DMS 273 treated with DMSO at 0.1 percent for 48 hours (cell line): ENCODE measurements at regions not wholly inside any gene's neighbourhood (a gene's known extent, or its start where the extent isn't known, plus 50 kb on each side); places are given as distances from the start of the nearest gene placed in this dataset.

Experiments
- DNase-seq: peaks from one replicate; lab custom pipeline; 2025; lab: John Stamatoyannopoulos, UW

DNA sequence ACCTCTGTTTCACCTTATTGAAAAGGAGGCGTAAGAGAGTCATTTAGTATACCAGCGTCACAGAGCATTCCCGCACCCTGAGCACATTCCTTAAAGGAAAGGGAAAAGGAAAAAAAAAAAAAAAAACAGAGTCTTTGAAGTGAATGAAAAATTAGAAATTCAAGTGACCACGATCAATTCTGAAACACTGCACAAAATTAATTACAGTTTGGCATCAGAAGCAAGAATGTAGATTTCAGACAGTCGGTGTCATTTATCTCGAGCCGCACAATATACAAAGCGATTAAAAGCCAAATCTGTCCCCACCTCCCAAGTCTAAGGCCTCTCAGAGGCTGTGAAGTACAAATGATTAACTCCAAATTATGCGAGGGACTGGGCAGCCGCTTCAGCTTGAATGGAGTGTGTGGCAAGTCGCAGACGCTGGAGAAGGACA lies 173.7 kb upstream of the ZNF507 start:
- DNase-seq: no peak

DNA sequence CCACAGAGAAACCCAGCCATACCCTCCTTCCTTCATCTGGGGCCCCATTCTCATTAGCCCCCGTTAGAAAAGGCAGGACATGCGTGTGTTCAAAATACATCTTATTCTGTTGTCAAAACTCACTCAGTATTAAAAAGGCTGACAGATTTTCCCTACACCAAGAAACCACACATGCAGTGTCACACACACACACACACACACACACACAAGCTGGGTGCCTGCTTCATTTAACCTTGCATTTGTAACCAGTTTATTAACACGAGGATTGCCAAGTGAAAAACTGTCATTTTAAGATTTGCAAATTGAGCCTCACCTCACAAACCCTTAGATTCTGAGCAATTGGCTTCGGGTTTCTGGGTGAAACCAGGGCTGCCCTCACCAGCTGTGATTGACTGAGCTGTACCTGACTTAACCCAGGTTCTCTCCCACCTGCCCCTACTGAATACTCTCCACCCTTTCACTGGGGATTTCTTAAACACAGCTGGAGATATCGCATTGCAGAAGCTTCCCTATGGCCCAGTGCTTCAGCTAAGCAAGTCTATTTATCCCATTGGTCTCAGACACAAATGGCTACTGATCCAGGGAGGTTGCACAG lies 172.7 kb upstream of the ZNF507 start:
- DNase-seq: no peak

DNA sequence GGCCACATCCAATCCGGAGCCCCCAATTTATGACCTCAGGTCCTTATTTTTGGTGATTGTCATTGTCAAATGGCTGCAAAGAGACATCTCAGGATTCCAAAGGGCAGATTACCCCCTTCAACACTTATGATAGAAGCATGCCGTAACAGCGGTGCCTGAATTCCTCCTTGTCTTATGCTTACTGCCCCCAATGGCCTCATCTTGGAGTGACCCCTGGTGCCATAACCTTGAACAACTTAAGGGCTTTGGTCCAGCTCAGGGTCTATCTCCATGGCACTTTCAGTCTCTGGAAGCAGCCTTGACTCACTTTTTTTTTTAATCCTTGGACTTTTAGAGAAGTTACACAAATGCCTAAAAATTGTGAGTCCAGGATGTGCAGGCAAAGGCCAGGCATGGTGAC lies 171.6 kb upstream of the ZNF507 start:
- no peak for DNase-seq

DNA sequence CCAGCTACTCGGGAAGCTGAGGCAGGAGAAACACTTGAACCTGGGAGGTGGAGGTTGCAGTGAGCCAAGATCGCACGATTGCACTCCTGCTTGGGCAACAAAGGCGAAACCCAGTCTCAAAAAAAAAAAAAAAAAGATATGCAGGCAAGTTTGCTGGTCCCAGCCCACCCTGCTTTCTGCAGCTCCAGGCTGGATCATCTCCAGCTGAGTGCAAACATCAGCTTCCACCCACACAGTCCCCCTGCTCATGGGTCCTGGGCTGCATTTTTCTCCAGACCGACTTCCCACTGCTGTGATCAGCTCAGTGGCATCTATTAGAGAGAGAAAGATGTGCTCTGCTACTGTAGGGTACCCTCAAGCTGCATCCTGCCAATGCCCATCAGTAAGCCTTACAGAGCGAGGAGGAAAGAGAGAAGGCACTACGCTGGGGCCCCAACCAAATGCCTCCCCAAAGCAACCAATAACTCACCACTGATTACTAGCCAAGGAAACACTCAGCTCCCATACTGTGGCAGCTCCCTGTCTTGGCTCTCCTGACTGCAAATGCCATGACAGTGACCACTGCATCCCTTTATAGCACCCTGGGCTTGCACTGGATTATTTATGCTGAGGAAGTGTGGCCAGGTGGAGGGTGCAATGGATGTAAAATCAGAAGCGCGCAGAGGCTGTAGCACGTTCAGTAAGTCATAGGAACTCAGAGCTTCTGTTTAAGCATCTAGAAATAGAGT lies 170.9 kb upstream of the ZNF507 start:
- no peak for DNase-seq

DNA sequence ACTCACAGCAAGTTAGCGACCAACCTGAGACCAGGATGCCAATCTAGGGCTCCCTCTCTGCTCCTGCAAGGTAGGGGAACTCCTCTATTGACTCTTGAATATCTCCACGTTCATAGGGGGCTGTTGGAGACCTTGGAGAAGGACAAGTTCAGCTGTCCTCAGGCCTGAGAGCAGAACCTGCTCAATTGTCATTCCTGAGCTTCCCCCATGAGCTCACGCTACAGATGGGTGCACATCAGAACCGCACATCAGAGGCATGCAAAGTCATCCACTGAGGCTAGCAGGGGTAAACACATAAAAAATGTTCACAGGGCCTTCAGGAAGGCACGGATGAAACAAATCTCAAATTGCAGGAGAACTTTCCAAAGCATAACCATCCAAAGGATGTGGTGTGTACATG lies 168.8 kb upstream of the ZNF507 start:
- no peak for DNase-seq

DNA sequence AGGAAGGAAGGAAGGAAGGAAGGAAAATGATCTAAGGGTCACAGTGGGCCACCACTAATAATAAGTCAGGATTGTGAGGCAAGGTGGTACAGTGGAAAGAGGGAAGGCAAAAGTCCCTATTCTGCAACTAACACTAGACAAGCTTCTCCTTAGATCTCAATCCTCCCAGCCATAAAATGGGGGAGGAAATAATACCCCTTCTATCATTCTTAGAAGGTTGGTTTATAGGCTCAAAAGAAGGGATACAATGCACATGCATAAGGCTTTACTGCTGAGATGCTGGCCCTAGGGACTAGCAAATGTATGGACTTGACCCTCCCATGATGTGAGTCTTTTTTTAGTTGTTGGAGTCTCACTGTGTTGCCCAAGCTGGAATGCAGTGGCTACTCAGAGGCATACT lies 167.7 kb upstream of the ZNF507 start:
- no peak for DNase-seq

DNA sequence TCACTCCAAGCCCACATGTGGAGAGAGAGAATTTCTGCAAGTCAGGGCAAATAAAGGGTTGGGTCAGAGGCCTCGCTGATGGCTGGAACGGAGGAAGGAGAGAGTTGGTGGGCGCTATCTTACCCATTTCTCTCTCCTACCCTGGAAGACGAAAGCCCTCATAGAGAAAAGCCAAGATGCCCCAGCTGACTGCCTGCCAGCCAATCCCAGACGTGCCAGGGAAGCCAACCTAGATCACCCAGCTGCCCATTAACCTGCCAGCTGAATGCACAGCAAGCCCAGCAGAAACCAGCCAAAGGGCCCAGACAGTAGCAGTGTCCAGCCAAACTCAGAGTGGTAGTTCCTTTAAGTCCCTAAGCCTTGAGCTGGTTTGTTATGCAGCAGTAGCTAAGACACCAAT lies 167.0 kb upstream of the ZNF507 start:
- DNase-seq: no peak

DNA sequence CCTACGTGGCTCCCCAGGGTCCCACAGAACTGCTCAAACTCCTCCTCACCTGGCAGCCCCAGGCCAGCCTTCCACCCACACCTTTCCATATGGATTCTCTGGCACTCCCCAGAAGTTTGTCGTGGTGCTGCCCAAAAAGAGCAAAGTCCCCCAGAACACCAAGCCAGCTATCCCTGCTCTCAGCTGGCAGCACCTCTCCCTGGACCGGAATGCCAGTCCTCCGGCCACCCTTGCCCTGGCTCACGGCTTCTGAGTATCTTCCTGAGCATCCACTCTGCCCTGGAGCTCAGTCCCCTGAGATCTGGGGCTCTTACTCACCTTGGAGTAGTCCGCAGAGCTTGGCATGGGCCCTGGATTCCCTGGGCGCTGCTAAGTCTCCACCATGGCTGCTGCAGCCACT lies 166.5 kb upstream of the ZNF507 start:
- DNase-seq: no peak

DNA sequence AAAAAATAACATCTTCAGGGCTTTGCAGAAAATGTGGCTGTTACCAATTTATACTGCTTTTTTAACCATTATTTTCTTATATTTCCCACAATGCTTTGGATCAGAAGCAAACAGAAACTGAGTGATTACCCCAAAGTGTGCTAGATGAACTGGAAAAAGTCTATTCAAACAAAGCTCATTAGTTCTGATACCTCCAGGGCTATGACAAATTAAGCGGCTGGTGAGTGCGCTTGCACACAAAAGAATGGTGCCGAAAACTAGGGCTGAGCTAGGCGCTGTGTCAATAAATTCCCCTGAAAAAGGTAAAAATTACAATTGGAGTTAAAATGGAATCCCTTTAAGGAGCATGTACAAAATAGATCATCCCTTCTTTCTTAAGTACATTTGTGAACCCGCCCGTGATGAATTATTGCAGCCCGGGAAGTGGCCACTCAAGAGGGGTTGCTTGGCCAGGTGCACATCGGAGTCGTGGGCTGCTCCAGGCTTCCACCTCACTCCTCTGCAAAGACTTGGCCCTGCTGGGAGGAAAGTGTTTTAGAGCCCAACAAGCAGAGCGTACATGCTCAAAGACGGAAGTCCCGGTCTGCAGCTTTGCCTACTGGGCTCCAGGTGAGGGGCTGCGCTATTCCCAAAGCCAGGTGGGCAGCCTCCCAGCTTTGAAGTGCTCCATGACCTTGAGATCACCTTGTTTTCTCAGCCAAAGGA lies 164.0 kb upstream of the ZNF507 start:
- DNase-seq: no peak

DNA sequence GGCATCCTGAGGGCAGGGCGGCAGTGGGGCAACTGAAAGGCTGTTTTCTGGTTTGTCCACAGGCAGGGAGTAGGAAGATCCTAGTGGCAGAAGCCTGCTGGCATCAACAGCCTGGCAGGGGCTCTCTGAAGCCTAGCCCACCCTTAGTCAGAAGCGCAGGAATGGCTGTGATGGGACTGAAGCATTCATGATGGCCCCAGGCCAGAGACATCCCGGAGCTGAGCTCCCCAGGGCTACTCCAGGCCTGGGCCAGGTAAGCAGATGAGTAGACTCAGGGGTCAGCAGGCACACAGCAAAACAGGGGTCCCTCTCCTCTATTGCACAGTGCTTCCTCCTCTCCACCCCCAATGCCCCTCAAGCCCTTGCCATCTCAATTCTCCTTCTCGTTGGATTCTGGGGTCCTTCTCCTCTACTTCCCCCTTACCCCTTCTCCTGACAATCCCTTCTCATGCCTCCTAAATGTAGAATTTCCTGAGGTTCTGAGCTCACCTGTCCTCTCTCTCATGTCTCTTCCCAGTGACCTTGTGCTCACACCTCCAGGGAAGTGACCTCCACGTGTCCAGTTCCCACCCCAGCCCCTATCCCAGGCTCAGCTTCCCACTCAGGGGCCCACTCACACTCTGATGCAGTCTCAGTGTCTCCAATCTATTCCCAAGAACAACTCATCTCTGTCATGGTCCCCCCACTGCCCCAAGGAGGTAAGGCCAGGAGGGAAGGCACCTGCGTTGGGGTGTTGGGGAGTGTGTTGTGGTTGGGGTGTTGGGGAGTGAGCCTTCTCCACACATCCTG lies 158.7 kb upstream of the ZNF507 start:
- DNase-seq: no peak

DNA sequence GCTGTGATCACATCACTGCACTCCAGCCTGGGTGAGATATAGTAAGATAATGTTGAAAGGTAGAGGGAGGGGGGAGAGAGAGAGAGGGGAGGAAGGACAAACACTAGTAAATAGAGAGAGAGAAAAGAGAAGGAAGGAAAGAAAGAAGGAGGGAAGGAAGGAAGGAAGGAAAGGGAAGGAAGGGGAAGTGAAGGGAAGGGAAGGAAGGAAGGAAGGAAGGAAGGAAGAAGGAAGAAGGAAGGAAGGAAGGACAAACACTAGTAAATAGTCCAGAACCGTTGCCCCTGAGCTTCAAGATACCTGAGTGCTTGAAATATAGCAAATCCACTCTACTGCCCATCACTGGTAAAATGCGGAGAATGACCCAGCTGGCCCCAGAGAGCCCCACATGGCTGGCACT lies 156.5 kb upstream of the ZNF507 start:
- DNase-seq: no peak

DNA sequence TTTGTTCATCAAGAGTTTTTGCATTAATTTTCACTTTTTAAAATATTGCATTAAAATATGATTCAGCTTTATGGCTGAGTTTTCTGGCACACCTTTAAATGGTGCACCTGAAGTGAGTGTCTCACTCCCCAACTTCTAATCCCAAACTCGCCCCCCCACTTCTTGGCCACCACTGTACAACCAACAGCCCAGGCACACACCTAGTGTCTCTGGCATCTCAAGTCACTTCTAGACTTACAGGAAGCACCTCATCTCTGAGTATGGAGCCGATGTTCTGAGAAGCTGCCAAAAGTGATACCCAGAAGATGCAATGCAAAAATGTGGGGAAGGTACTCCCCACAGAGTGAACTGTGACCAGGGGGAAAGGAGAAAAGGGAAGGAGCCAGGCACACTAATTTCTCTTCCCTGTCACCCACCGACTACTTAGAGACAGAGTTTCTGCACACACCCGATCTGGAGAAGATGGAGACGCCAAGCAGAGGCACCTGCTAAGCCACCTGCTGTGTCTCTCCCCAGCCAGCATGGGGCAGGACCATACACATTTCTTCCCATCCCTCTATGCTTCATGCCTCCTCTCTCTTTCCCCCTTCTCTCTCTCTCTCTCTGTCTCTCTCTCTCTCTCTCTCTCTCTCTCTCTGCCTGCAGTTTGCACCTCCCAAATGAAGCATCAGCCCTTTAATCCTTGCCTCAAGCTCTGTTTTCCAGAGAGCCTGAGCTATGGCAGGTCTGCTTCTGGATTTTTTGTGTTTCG lies 155.3 kb upstream of the ZNF507 start:
- no peak for DNase-seq

DNA sequence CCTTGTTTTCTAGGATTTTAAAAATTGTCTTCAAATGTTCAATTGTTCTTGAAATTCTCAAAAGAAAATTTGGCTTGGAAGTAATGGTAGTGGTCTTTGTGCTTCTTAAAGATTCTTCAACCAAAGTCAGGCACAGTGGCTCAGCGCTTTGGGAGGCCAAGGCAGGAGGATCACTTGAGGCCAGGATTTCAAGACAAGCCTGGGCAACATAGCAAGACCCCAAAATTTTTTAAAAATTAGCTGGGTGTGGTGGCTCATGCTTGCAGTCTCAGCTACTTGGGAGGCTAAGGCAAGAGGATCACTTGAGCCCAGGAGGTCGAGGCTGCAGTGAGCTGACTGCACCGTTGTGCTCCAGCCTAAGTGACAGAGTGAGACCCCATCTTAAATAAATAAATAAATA lies 153.5 kb upstream of the ZNF507 start:
- DNase-seq: no peak

DNA sequence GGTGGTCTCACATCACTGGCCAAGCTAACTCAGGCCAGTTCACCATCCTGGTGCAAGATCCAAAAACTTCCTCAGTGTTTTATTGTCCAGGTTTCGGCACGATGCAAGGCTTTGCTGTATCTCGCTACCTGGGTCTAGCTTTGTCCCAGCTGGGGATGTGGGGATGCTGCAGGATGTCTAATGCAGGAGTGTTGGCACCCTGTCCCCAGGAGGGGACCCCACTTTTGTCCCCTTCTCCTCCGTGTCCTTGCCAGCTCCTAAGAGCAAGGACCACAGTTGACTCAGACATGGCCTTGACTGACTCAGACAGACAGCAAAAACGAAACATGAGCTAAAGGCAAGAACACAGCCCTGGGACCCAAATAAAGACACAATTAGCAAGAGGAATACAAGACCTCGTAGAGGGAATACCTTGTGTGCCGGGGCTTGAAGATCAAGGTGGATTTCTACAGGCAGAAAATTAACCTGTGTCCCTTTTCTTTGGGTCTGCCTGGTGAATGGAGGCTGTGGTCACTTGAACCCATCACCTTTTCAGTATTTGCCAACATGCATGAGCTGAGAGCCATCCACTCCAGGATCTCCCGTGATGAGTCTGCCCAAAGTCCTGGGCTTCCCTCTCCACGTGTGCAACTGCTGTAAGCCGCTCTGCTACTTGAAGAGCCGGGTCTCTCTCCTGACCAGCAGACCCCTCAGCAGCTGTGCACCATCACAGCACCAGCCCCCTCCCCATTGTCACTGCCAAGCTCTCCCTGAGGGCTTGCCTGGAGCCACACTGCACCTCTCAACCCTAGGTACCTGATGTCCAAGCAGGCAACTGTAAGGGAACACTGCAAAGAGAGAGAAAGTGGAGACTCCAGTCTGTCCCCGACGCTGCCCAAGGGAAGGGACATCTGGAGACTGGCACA lies 149.5 kb upstream of the ZNF507 start:
- no peak for DNase-seq

DNA sequence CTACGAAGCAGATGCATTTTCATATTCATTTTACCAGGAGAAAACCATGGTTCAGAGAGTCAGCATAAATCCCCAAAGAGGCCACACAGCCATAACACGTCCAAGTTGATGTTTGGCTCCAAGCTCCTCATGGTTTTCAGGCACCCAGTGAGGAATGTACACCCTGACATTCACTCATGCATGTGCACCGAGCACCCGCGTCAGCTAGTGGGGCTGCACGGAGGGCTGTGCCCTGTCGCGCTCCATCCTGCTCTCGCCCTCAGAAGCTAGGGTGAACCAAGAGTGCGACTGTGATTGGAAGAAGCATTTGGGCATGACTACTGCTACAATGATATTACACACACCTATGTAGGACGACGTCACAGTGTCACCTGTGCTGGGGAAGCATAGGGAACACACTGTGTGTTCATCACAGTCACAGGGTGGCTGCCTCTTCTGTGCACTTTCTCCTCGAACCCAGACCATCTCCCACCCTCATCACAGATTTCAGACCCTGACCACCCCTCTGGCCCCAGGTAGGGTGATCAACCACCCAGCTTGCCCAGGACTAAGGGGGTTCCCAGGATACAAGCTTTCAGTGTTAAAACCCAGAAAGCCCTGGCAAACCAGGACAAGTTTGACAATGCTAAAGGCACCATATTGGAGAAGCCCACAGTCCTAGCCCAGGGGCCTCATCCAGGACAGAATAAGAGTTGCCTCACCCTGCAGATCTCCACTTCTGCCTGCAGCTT lies 148.6 kb upstream of the ZNF507 start:
- DNase-seq: no peak

DNA sequence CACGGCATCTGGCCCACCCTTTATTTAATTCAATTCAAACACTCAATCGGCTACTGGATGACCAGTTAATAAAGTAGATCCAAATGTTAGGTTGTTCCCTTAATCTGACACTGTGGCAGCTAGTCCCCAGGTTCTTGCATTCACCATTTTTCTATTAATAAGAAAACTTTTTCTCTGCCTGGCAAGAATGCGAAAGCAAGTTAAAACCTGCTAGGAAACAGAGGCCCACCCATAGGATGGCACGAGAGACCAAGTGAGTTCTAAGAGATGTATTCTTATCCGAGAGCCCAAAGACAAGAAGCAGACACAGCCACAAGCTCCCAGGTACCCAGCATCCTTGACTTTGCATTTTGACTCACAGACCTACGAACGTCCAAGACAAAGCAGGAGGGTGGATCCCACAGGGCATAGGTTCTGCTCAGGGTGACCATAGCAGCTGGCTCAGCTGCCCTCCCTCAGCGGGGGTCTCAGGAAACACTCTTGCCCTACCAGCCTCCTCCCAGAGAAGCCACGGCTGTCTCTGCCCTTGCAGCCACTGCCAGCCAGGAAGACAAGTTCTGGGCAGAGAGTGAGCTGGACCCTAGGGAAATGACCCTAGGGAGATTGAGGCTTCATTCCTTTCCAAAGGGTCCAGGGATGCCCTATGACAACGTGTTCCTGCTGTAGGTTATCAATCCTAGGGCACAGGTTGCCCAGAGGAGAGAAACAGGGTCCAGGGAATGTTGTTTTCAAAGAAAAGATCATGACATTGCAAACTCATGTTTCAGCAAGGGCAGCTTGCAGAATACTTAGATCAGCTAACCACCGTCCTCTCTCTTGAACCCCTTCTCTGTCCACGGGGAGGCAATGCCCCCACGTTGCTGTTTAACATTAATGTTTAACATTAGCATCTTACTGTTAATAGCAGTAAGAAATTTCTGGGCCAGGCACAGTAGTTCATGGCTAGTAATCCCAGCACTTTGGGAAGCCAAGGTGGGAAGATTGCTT lies 147.2 kb upstream of the ZNF507 start:
- no peak for DNase-seq

DNA sequence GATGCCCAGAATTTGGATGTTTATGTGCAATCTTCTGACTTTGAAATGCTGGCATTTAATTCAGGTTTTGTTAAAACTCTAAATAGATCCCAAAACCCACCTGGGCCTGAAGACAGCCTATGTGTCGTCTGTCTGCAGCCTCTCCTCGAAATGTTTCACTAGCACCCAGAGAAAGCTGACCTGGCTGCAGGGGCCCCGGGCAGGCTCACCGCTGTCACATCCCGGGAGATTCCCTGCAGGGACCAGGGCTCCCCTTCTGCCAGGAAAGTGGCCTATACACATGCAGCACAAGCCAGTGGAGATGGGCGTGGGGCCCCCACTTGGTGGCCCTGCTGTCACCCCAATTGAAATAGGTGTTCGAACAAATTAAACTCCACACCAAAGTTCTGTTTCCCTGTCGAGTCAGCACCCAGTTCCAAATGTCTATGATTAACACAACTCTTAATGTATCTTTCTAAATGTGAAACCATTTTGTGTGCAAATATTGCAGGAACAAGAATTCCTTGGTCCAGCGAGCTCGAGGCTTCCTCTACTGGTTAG lies 145.8 kb upstream of the ZNF507 start:
- DNase-seq: no peak

DNA sequence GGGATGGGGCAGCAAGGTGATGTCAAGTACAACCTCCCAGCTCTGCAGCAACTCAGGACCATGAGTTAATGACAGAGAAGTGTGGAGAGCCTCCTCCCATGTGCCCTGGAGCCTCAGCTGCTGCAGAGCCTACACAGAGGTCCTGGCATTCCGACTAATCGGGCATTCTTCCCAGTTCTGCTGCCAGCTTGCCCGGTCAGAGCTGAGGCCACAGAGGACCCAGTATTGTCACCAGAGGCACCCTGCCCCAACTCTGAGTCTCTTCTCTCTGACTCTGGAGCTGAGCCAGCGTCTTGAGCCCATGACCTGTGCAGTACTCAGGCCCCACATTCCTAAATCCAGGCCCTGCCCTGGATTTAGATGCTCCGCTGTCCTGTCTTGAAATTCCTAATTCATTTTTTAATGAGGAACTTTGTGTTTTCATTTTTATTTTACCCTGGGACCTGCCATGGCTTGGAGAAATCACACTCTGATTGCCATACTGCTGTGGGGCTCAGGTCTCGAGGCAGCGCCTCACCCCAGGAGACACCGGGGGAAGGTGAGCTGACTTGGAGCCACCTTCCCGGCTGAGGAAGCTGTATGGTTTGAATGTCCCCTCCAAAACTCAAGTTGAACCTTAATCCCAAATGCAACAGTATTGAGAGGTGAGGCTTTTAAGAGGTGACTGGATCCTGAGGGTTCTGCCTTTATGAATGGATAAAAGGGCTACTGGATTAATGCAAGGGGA lies 144.9 kb upstream of the ZNF507 start:
- DNase-seq: no peak
